ENCODE measurements at regions not wholly inside any gene's neighbourhood (a gene's known extent, or its start where the extent isn't known, plus 50 kb on each side); places are given as distances from the start of the nearest gene placed in this dataset.

DNA sequence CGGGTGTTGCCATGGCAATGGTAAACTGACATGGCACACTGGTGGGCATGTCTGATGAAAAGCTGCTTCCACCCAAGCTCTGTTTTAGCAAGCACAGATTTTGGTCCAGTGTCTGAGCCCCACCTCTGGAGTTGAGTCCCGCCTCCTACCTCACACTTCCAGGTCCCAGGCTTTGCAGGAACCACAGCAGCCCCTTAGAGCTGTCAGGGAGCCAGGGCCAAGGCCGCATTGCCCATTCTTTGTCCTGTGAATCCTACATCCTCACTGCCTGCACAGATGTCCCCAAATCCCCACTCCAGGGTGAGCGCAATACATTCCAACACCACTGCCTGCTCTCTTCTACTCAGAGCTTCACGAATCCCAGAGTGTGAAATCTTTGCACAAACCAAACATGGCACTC lies 292.2 kb downstream of the PREX1 start:
- TF ChIP-seq Cebpa-rat (IDR thresholded peaks at IDR 0.05), result no peak
- no peaks in the 10 kb centered on the region for H3K36me3 ChIP-seq
- H4K20me1 ChIP-seq, result no peaks in the 10 kb centered on the region
- no peak overlapping the region for H3K27ac ChIP-seq
- no peaks in the 10 kb centered on the region for H3K27me3 ChIP-seq
- H3K4me2 ChIP-seq, result peak overlapping the region in 5 of 11 experiments; percentile 1 to 47 (median 29); a peak in 6 of 22 replicates
- H3K9ac ChIP-seq, result no peak overlapping the region
- no peaks in the 10 kb centered on the region for H3K9me3 ChIP-seq (replicated peaks in 1 of 11)
- H3K4me1 ChIP-seq, result peaks cover 0 to 48% (median 26%) of the 10 kb centered on the region in 10 experiments; a peak in 15 of 20 replicates
- no peak overlapping the region for H3K4me3 ChIP-seq

- Histone ChIP-seq H3K9me3 (replicated peaks in 1 of 11) (no peaks in the 10 kb centered on the region), H3K27me3 (no peaks in the 10 kb centered on the region), H4K20me1 (no peaks in the 10 kb centered on the region)
Measured at GRCh38 chr20:48532028-48532427, 295.8 kb downstream of the PREX1 start.

DNA sequence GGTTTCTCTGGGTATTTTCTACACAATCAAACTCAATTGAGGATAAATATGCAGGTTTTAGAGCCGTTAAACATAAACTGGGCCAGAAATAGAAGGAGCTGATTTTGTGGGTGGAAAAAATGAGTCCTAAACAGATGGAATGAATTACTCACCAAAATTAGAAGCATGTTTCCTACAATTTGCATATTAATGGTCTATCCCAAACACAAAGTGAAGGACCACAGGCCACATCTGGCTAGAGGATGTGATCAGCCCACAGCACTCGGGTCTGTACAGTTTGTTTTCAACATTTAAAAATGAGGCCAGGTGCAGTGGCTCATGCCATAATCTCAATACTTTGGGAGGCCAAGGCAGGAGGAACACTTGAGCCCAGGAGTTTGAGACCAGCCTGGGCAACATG lies 296.3 kb downstream of the PREX1 start:
- Histone ChIP-seq H3K9me3 (replicated peaks in 1 of 11) (no peaks in the 10 kb centered on the region), H3K4me2 (peak overlapping the region in 10 of 11 experiments; percentile 2 to 83 (median 55); a peak in 17 of 22 replicates), H4K20me1 (no peaks in the 10 kb centered on the region), H3K9ac (no peak overlapping the region), H3K4me3 (no peak overlapping the region), H3K27me3 (no peaks in the 10 kb centered on the region), H3K36me3 (no peaks in the 10 kb centered on the region), H3K27ac (peak overlapping the region in 2 of 11 experiments; percentile 5 to 46; a peak in 3 of 22 replicates), H3K4me1 (peaks cover 0 to 50% (median 27%) of the 10 kb centered on the region in 10 experiments; a peak in 15 of 20 replicates)
- no peak for TF ChIP-seq Cebpa-rat (IDR thresholded peaks at IDR 0.05)

More at GRCh38 chr20:48532028-48532427, 295.8 kb downstream of the PREX1 start:
- TF ChIP-seq Cebpa-rat (IDR thresholded peaks at IDR 0.05), result no peak
- Histone ChIP-seq H3K4me1 (peaks cover 0 to 50% (median 27%) of the 10 kb centered on the region in 10 experiments; a peak in 15 of 20 replicates), H3K36me3 (no peaks in the 10 kb centered on the region), H3K4me2 (peak overlapping the region in 10 of 11 experiments; percentile 2 to 83 (median 55); a peak in 16 of 22 replicates), H3K9ac (no peak overlapping the region; a peak in 1 of 22 replicates), H3K27ac (peak overlapping the region in 2 of 11 experiments; percentile 5 to 18; a peak in 2 of 22 replicates), H3K4me3 (no peak overlapping the region)

DNA sequence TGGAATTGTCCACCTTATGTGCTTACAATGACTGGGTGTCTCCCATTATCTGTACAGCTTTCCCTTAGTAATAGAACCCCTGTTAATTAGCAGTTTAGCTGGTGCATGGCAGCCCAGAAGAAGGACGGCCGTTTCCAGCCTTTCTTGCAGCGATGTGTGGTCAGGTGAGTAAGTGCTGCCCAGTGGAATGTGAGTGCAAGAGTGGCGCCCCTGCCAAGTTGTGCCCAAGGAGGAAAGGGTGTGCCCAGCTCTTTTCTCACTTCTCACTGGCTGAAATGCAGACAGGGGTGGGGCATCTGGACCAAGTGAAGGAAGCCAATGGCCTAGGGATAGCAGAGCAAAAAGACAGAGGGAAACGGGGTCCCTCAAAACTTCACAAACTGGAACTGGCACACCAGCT lies 296.8 kb downstream of the PREX1 start:
- no peaks in the 10 kb centered on the region for H3K27me3 ChIP-seq

GRCh38 chr20:48528346-48528745 lies 299.5 kb downstream of the PREX1 start:
- Histone ChIP-seq H3K36me3 (no peaks in the 10 kb centered on the region), H3K9me3 (replicated peaks in 1 of 11) (no peaks in the 10 kb centered on the region), H3K9ac (no peak overlapping the region), H3K4me1 (peaks cover 0 to 28% (median 19%) of the 10 kb centered on the region in 10 experiments; a peak in 15 of 20 replicates), H4K20me1 (peaks cover 0 to 5% (median 0%) of the 10 kb centered on the region in 11 experiments; a peak in 2 of 22 replicates), H3K27ac (no peak overlapping the region), H3K4me3 (no peak overlapping the region), H3K4me2 (no peak overlapping the region), H3K27me3 (no peaks in the 10 kb centered on the region)
- TF ChIP-seq Cebpa-rat (IDR thresholded peaks at IDR 0.05), result no peak

More for the DNA sequence above, 296.8 kb downstream of the PREX1 start:
- Histone ChIP-seq H3K9ac (no peak overlapping the region), H3K27ac (peak overlapping the region in 2 of 11 experiments; percentile 2 to 46; a peak in 4 of 22 replicates), H4K20me1 (no peaks in the 10 kb centered on the region), H3K36me3 (no peaks in the 10 kb centered on the region), H3K4me1 (peaks cover 0 to 50% (median 27%) of the 10 kb centered on the region in 10 experiments; a peak in 15 of 20 replicates), H3K4me2 (peak overlapping the region in 10 of 11 experiments; percentile 2 to 83 (median 55); a peak in 17 of 22 replicates), H3K9me3 (replicated peaks in 1 of 11) (no peaks in the 10 kb centered on the region), H3K4me3 (no peak overlapping the region)
- TF ChIP-seq Cebpa-rat (IDR thresholded peaks at IDR 0.05), result no peak

DNA sequence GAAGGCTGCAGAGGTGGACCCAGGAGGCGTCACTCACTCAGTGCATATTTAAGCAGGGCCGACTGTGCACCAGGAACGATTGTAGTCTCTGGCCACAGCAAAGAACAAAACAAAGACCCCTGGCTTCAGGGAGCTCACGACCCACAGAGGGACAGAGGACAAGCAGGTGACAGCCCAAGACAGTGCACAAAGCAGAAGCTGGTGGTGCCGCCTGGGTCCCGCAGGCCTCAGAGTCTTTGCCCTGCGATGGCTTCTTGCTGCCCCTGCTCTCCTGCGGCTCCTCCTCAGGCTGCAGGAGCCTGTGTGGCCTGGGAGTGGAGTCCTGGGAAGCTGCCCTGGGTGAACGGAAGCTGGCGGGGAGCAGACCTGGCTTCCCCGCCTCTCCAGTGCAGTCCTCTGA lies 300.0 kb downstream of the PREX1 start:
- no peak overlapping the region for H3K4me3 ChIP-seq
- no peaks in the 10 kb centered on the region for H3K36me3 ChIP-seq
- no peak for TF ChIP-seq Cebpa-rat (IDR thresholded peaks at IDR 0.05)
- no peaks in the 10 kb centered on the region for H3K9me3 ChIP-seq (replicated peaks in 1 of 11)
- peaks cover 0 to 24% (median 19%) of the 10 kb centered on the region in 10 experiments; a peak in 15 of 20 replicates for H3K4me1 ChIP-seq
- no peak overlapping the region for H3K9ac ChIP-seq
- H4K20me1 ChIP-seq, result peaks cover 0 to 5% (median 0%) of the 10 kb centered on the region in 11 experiments; a peak in 3 of 22 replicates
- no peak overlapping the region for H3K27ac ChIP-seq
- no peaks in the 10 kb centered on the region for H3K27me3 ChIP-seq
- no peak overlapping the region for H3K4me2 ChIP-seq

DNA sequence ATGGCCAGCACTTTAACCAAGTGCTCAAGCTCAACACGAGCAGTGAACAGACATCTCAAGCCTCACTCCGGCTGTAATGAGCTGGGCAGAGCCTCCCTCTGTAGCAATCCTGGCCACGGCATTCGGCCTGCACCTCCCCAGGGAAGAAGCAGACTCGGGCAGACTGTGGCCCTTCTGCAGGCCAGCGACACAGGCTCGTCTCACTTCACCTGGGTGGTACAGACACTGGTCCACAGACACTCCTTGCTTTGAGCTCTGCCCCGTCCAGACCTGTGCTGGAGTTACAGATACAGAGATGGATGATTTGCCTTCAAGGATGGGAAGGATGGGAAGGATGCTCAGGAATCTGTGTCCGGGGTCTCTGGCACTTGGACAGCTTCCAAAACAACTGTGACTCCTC lies 300.9 kb downstream of the PREX1 start:
- peaks cover 0 to 17% (median 14%) of the 10 kb centered on the region in 10 experiments; a peak in 15 of 20 replicates for H3K4me1 ChIP-seq
- H4K20me1 ChIP-seq, result peaks cover 0 to 5% (median 0%) of the 10 kb centered on the region in 11 experiments; a peak in 3 of 22 replicates
- H3K9ac ChIP-seq, result no peak overlapping the region
- no peak overlapping the region for H3K4me3 ChIP-seq
- H3K36me3 ChIP-seq, result no peaks in the 10 kb centered on the region
- no peak overlapping the region for H3K4me2 ChIP-seq
- no peaks in the 10 kb centered on the region for H3K9me3 ChIP-seq (replicated peaks in 1 of 11)
- no peaks in the 10 kb centered on the region for H3K27me3 ChIP-seq
- H3K27ac ChIP-seq, result no peak overlapping the region
- no peak for TF ChIP-seq Cebpa-rat (IDR thresholded peaks at IDR 0.05)

DNA sequence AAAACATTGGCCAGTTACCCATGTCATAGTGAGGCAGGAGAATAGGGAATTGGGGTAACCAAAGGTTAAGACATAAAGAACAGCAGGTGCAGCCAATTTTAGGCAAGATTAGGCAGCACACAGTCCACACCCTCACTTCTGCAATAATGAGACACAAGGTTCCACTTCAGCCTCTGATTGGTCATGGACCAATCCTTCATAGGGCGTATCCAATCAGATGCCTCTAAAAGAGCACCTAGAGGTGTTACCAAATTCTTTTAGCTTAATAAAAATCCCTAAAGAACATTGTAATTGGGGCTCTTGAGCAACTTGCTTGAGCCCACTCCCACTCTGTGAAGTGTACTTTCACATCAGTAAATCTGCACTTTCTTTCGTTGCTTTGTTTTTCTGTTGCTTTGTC lies 302.4 kb downstream of the PREX1 start:
- Histone ChIP-seq H3K4me2 (no peak overlapping the region), H3K4me3 (no peak overlapping the region), H3K9me3 (replicated peaks in 1 of 11) (no peaks in the 10 kb centered on the region), H3K9ac (no peak overlapping the region), H4K20me1 (peaks cover 0 to 5% (median 0%) of the 10 kb centered on the region in 11 experiments; a peak in 3 of 22 replicates), H3K4me1 (peaks cover 0 to 2% (median 0%) of the 10 kb centered on the region in 10 experiments; a peak in 5 of 20 replicates), H3K27me3 (no peaks in the 10 kb centered on the region), H3K27ac (no peak overlapping the region), H3K36me3 (no peaks in the 10 kb centered on the region)
- no peak for TF ChIP-seq Cebpa-rat (IDR thresholded peaks at IDR 0.05)

DNA sequence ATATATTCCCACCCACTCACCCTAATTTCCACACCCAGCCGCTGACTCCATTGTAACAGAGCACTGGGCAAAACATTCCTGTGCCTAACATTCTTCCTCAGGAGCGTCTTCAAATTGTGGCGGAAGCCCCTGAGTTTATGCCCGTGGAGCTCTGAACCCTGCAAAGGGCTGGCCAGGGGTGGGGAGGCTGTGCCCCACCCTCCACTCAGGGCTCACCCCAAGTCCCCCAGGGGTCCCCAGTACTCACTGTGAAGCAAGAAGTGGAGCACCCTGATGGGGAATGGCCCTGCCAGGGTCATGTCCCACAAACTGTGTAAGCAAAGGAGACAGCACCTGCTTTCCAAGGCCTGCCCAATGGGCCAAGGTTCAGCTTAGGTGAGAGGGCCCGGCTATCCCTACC lies 303.2 kb downstream of the PREX1 start:
- Histone ChIP-seq H3K9me3 (replicated peaks in 1 of 11) (no peaks in the 10 kb centered on the region), H3K4me2 (no peak overlapping the region), H3K36me3 (no peaks in the 10 kb centered on the region), H3K4me1 (no peaks in the 10 kb centered on the region), H3K9ac (no peak overlapping the region), H3K4me3 (no peak overlapping the region), H3K27me3 (no peaks in the 10 kb centered on the region), H4K20me1 (peaks cover 0 to 5% (median 0%) of the 10 kb centered on the region in 11 experiments; a peak in 3 of 22 replicates), H3K27ac (no peak overlapping the region)
- TF ChIP-seq Cebpa-rat (IDR thresholded peaks at IDR 0.05), result no peak

Data from BLaER1 treated with 17β-estradiol and CSF1 and Interleukin-3, amounts not matched to agents 10 nM and 100 nM (cell line).